IPS-18c (cell line): ENCODE measurements at regions not wholly inside any gene's neighbourhood (a gene's known extent, or its start where the extent isn't known, plus 50 kb on each side); places are given as distances from the start of the nearest gene placed in this dataset.
"Not testable (repeated sequence)": the region's sequence is repeated elsewhere in the genome, so short reads cannot be mapped to it uniquely, and the experiment has no call there.

Experiments
- H3K4me3 ChIP-seq: 2 replicates; pipeline ENCODE4 v1.7.0; 2013; ENCODE audit warnings: low read depth, mild to moderate bottlenecking, low read length, moderate library complexity; ENCODE audit not compliant: insufficient read depth
- H3K9me3 ChIP-seq: one replicate; pipeline ENCODE4 v1.6.1; 2013; ENCODE audit warnings: mild to moderate bottlenecking, low read length, moderate library complexity; ENCODE audit not compliant: control insufficient read depth, insufficient read depth

GRCh38 chr6:113776998-113777397 lies 80.1 kb upstream of the MARCKS start:
- no peaks in the 10 kb centered on the region for H3K9me3 ChIP-seq
- H3K4me3 ChIP-seq: no peak overlapping the region; the same call in 1 of the 2 replicates

- Histone ChIP-seq H3K9me3 (no peaks in the 10 kb centered on the region), H3K4me3 (no peak overlapping the region; the same call in 1 of the 2 replicates)
Observed at GRCh38 chr6:113777601-113778000, 79.5 kb upstream of the MARCKS start.

- Histone ChIP-seq H3K9me3 (no peaks in the 10 kb centered on the region), H3K4me3 (no peak overlapping the region)
Observed at GRCh38 chr6:113779656-113780055, 77.5 kb upstream of the MARCKS start.

- H3K9me3 ChIP-seq: no peaks in the 10 kb centered on the region
Observed at GRCh38 chr6:113782636-113783035, 74.5 kb upstream of the MARCKS start.

GRCh38 chr6:113786168-113786567 lies 71.0 kb upstream of the MARCKS start:
- H3K9me3 ChIP-seq: no peaks in the 10 kb centered on the region
- H3K4me3 ChIP-seq: no peak overlapping the region

More at GRCh38 chr6:113782636-113783035, 74.5 kb upstream of the MARCKS start:
- H3K4me3 ChIP-seq: no peak overlapping the region

- Histone ChIP-seq H3K4me3 (no peak overlapping the region), H3K9me3 (no peaks in the 10 kb centered on the region)
Observed at GRCh38 chr6:113788586-113788985, 68.6 kb upstream of the MARCKS start.

GRCh38 chr6:113791225-113791624 lies 65.9 kb upstream of the MARCKS start:
- not testable (repeated sequence) for H3K4me3 ChIP-seq, H3K9me3 ChIP-seq

GRCh38 chr6:113795371-113795770 lies 61.8 kb upstream of the MARCKS start:
- H3K4me3 ChIP-seq, H3K9me3 ChIP-seq: not testable (repeated sequence)

- H3K9me3 ChIP-seq: no peaks in the 10 kb centered on the region
- H3K4me3 ChIP-seq: no peak overlapping the region
Observed at GRCh38 chr6:113796038-113796437, 61.1 kb upstream of the MARCKS start.

GRCh38 chr6:113802779-113803178 lies 54.4 kb upstream of the MARCKS start:
- Histone ChIP-seq H3K4me3 (no peak overlapping the region), H3K9me3 (no peaks in the 10 kb centered on the region)

GRCh38 chr6:113805173-113805790 lies 51.9 kb upstream of the MARCKS start:
- no peak overlapping the region for H3K4me3 ChIP-seq
- no peaks in the 10 kb centered on the region for H3K9me3 ChIP-seq

GRCh38 chr6:113805811-113806495 lies 51.2 kb upstream of the MARCKS start:
- no peak overlapping the region for H3K4me3 ChIP-seq
- no peaks in the 10 kb centered on the region for H3K9me3 ChIP-seq
